ENCODE measurements at regions not wholly inside any gene's neighbourhood (a gene's known extent, or its start where the extent isn't known, plus 50 kb on each side); places are given as distances from the start of the nearest gene placed in this dataset.

DNA sequence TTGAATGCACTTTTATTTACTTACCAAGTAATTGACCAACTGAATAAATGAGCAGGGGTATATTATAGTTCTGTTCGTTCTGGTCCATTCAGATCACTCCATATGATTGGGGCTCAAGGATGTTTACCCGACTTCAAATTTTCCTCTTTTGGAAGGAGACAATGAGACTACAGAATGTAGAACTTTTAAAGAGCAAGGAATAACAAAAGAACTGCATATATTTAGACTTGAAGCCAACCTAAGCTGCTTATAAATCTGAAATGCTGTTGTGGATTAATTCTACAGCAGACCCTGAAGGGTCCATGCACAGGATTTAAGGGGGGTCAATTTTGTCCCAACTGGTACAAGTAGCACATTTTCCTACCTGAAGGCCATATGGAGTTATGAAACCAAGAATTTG is 610.8 kb downstream of the RAB28 start:
- TF ChIP-seq IRF2 (CRISPR knock-in tag; IDR thresholded peaks at IDR 0.05) = no peak
- TF ChIP-seq POLR2A (IDR thresholded peaks at IDR 0.05; ENCODE audit: insufficient read depth in 1 of 2, low read depth in 2 of 2, low read length in 2 of 2) = no peak
- TF ChIP-seq NFE2L1 (CRISPR knock-in tag; IDR thresholded peaks at IDR 0.05; ENCODE audit: borderline replicate concordance) = no peak
- no peak for TF ChIP-seq ZNF274 (CRISPR knock-in tag; IDR thresholded peaks at IDR 0.05)
- TF ChIP-seq CBX5 (CRISPR knock-in tag; IDR thresholded peaks at IDR 0.05; ENCODE audit: borderline replicate concordance) = no peak
- TF ChIP-seq, protein P1, sequence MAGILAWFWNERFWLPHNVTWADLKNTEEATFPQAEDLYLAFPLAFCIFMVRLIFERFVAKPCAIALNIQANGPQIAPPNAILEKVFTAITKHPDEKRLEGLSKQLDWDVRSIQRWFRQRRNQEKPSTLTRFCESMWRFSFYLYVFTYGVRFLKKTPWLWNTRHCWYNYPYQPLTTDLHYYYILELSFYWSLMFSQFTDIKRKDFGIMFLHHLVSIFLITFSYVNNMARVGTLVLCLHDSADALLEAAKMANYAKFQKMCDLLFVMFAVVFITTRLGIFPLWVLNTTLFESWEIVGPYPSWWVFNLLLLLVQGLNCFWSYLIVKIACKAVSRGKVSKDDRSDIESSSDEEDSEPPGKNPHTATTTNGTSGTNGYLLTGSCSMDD (CRISPR knock-in tag; IDR thresholded peaks at IDR 0.05) = no peak

Data from HepG2 (cell line).